H1 (cell line): ENCODE measurements at regions not wholly inside any gene's neighbourhood (a gene's known extent, or its start where the extent isn't known, plus 50 kb on each side); places are given as distances from the start of the nearest gene placed in this dataset.

Experiments
- CTCF ChIA-PET: fragments of 300-600 bp; sonication (Branson Sonifier 250); formaldehyde crosslinking; loops from one replicate; lab custom pipeline; 2021; ENCODE audit not compliant: partially characterized antibody; lab: Charles Lee
- POLR2A ChIA-PET: fragments of 300-600 bp; sonication (Branson Sonifier 250); formaldehyde crosslinking; loops from one replicate; lab custom pipeline; 2021; ENCODE audit warnings: inconsistent platforms; ENCODE audit not compliant: partially characterized antibody; lab: Charles Lee
- DNase-seq, 2 experiments: peaks; one replicate each; pipeline versions ENCODE4 v3.0.0 to v3.0.0-alpha.2; 2010 to 2022; ENCODE audit warnings: low spot score in 2 of 2, low read depth in 1 of 2, mixed read lengths in 1 of 2
- FAIRE-seq: peaks from 2 replicates; lab custom pipeline; 2011; peaks lifted over from hg19 to GRCh38; lab: Jason Lieb, UNC
- H2AFZ ChIP-seq: 2 replicates; pipeline ENCODE4 v1.8.1; 2012; ENCODE audit warnings: low read length, inconsistent platforms
- H2AK5ac ChIP-seq: 2 replicates; pipeline ENCODE4 v1.6.1; 2013; ENCODE audit warnings: low read depth, low read length
- H2BK120ac ChIP-seq: replicated peaks from 2 replicates; pipeline ENCODE3; 2013; ENCODE audit warnings: low read depth, low read length, inconsistent platforms
- H2BK12ac ChIP-seq: 2 replicates; pipeline ENCODE4 v1.6.1; 2013; ENCODE audit warnings: low read depth, low read length
- H2BK15ac ChIP-seq: 2 replicates; pipeline ENCODE4 v1.6.1; 2013; ENCODE audit warnings: low read length
- H2BK20ac ChIP-seq: 2 replicates; pipeline ENCODE4 v1.6.1; 2013; ENCODE audit warnings: low read length
- H2BK5ac ChIP-seq: 2 replicates; pipeline ENCODE4 v1.6.1; 2013; ENCODE audit warnings: low read depth, low read length
- H3K14ac ChIP-seq: 2 replicates; pipeline ENCODE4 v1.6.1; 2013; ENCODE audit warnings: inconsistent platforms; ENCODE audit not compliant: insufficient read length
- H3K18ac ChIP-seq: 2 replicates; pipeline ENCODE4 v1.6.1; 2013; ENCODE audit warnings: low read length; ENCODE audit errors: extremely low read depth
- H3K23ac ChIP-seq: 2 replicates; pipeline ENCODE4 v1.6.1; 2013; ENCODE audit warnings: inconsistent platforms; ENCODE audit not compliant: insufficient read length
- H3K23me2 ChIP-seq: 2 replicates; pipeline ENCODE4 v1.6.1; 2013; ENCODE audit warnings: low read depth, low read length
- H3K27ac ChIP-seq: 2 replicates; pipeline ENCODE4 v1.6.1; 2011; ENCODE audit warnings: low read depth, low read length, inconsistent platforms
- H3K27me3 ChIP-seq, 4 experiments: replicated peaks in 1 of 4; 1 replicate in 1 of 4; 2 replicates in 3 of 4; pipeline versions ENCODE4 v1.6.1 to v1.8.1; 2011 to 2013; ENCODE audit warnings: low read length in 3 of 4, mild to moderate bottlenecking in 3 of 4, inconsistent platforms in 2 of 4, mixed read lengths in 2 of 4, moderate library complexity in 1 of 4; ENCODE audit not compliant: control insufficient read depth in 3 of 4, insufficient read depth in 3 of 4; ENCODE audit errors: extremely low read depth in 1 of 4
- H3K36me3 ChIP-seq, 4 experiments: 2 replicates each; pipeline versions ENCODE4 v1.6.1 to v1.8.1; 2011 to 2013; ENCODE audit warnings: mild to moderate bottlenecking in 4 of 4, low read length in 3 of 4, moderate library complexity in 2 of 4, control low read depth in 1 of 4, inconsistent platforms in 1 of 4; ENCODE audit not compliant: insufficient read depth in 4 of 4, control insufficient read depth in 2 of 4
- H3K4ac ChIP-seq: replicated peaks from 2 replicates; pipeline ENCODE3; 2013; ENCODE audit warnings: low read length, low read depth, mixed read lengths, inconsistent platforms; ENCODE audit not compliant: insufficient read length
- H3K4me1 ChIP-seq, 4 experiments: replicated peaks in 1 of 4; 1 replicate in 1 of 4; 2 replicates in 3 of 4; pipeline versions ENCODE4 v1.6.1 to v1.8.1; 2011 to 2013; ENCODE audit warnings: low read length in 3 of 4, inconsistent platforms in 2 of 4, mixed read lengths in 1 of 4; ENCODE audit not compliant: insufficient read depth in 4 of 4, control insufficient read depth in 3 of 4
- H3K4me2 ChIP-seq, 2 experiments: 2 replicates each; pipeline versions ENCODE4 v1.6.1 to v1.8.1; 2011 to 2013; ENCODE audit warnings: low read depth in 2 of 2, low read length in 2 of 2, control low read depth in 1 of 2, inconsistent platforms in 1 of 2, mild to moderate bottlenecking in 1 of 2; ENCODE audit not compliant: insufficient read depth in 1 of 2
- H3K4me3 ChIP-seq, 4 experiments: fragments of 200-600, 300-600 bp in 1 of 4; sonication (generic), shearing (Covaris generic), sonication (Bioruptor Twin) in 1 of 4; 2 replicates each; pipeline versions ENCODE4 v1.5.1 to v1.8.1; 2011 to 2016; ENCODE audit warnings: low read length in 4 of 4, low read depth in 3 of 4, control low read depth in 2 of 4, inconsistent platforms in 2 of 4, mild to moderate bottlenecking in 2 of 4, mixed read lengths in 1 of 4, moderate library complexity in 1 of 4; ENCODE audit not compliant: insufficient read depth in 2 of 4; ENCODE audit errors: extremely low read depth in 1 of 4
- H3K56ac ChIP-seq: replicated peaks from 2 replicates; pipeline ENCODE3; 2013; ENCODE audit warnings: low read depth, mild to moderate bottlenecking, mixed read lengths, low read length, inconsistent platforms; ENCODE audit not compliant: insufficient read length
- H3K79me1 ChIP-seq: 2 replicates; pipeline ENCODE4 v1.6.1; 2013; ENCODE audit warnings: low read depth, low read length, control low read depth
- H3K79me2 ChIP-seq, 2 experiments: 2 replicates each; pipeline versions ENCODE4 v1.6.1 to v1.8.1; 2012 to 2013; ENCODE audit warnings: low read length in 2 of 2, mild to moderate bottlenecking in 2 of 2, inconsistent platforms in 1 of 2; ENCODE audit not compliant: insufficient read depth in 2 of 2, control insufficient read depth in 1 of 2
- H3K9ac ChIP-seq, 4 experiments: replicated peaks in 1 of 4; 1 replicate in 1 of 4; 2 replicates in 3 of 4; pipeline versions ENCODE4 v1.6.1 to v1.8.1; 2011 to 2013; ENCODE audit warnings: low read depth in 3 of 4, low read length in 3 of 4, control low read depth in 2 of 4, mild to moderate bottlenecking in 2 of 4, moderate library complexity in 2 of 4, inconsistent platforms in 1 of 4; ENCODE audit errors: extremely low read depth in 1 of 4
- H3K9me3 ChIP-seq, 2 experiments: 2 replicates each; pipeline versions ENCODE4 v1.6.1 to v1.8.1; 2012 to 2013; ENCODE audit warnings: mild to moderate bottlenecking in 2 of 2, moderate library complexity in 2 of 2, control low read depth in 1 of 2, inconsistent platforms in 1 of 2, low read depth in 1 of 2, low read length in 1 of 2, mixed read lengths in 1 of 2; ENCODE audit not compliant: insufficient read depth in 2 of 2
- H4K20me1 ChIP-seq, 2 experiments: replicated peaks in 1 of 2; 2 replicates each; pipeline versions ENCODE3 to v1.8.1; 2011 to 2013; ENCODE audit warnings: inconsistent platforms in 2 of 2, low read length in 2 of 2, mild to moderate bottlenecking in 1 of 2; ENCODE audit not compliant: insufficient read depth in 2 of 2, control insufficient read depth in 1 of 2
- H4K5ac ChIP-seq: 2 replicates; pipeline ENCODE4 v1.6.1; 2013; ENCODE audit warnings: low read length, low read depth, mixed read lengths, inconsistent platforms; ENCODE audit not compliant: insufficient read length
- H4K8ac ChIP-seq: 2 replicates; pipeline ENCODE4 v1.8.0; 2013; ENCODE audit warnings: mild to moderate bottlenecking, moderate library complexity, low read length, inconsistent platforms; ENCODE audit not compliant: insufficient read depth; ENCODE audit errors: extremely low read depth
- H4K91ac ChIP-seq: replicated peaks from 2 replicates; pipeline ENCODE3; 2013; ENCODE audit warnings: low read length, mixed read lengths, inconsistent platforms; ENCODE audit not compliant: insufficient read length
- CEBPB ChIP-seq: IDR thresholded peaks from 2 replicates; pipeline ENCODE4 v1.6.1; 2012; ENCODE audit warnings: low read depth, low read length
- YY1 ChIP-seq: IDR thresholded peaks from 2 replicates; pipeline ENCODE4 v1.6.1; 2011; ENCODE audit warnings: low read depth, mild to moderate bottlenecking, low read length
- WGBS, 2 experiments: shearing (Covaris generic) in 1 of 2; methylation state at CpG; one replicate each; pipeline versions ENCODE4 v1.1.6 to v1.1.7; 2013 to 2015; ENCODE audit warnings: low lambda C conversion rate in 2 of 2, mixed read lengths in 2 of 2, inconsistent platforms in 1 of 2, low coverage in 1 of 2, missing lambda C conversion rate in 1 of 2; ENCODE audit not compliant: insufficient replicate concordance in 2 of 2, insufficient coverage in 1 of 2, insufficient read length in 1 of 2; ENCODE audit errors: extremely low coverage in 1 of 2, missing lambda C conversion rate in 1 of 2; 5-methylcytosine and 5-hydroxymethylcytosine counted together

- H2BK120ac ChIP-seq: no peak overlapping the region
- H2BK15ac ChIP-seq: no peak overlapping the region
- H3K9me3 ChIP-seq: 0 out of 4 replicates have a peak, but pooled peaks cover 0 to 3% of the 10 kb centered on the region in 2 experiments
- 94% methylated on average over 2 of the region's 2 CpGs; no CpG with 5 or more reads in 1 of the 2 experiments for WGBS, 2 experiments
- no peak overlapping the region for H2AFZ ChIP-seq
- H3K23me2 ChIP-seq: no peaks in the 10 kb centered on the region
- H4K20me1 ChIP-seq: no peaks in the 10 kb centered on the region
- H3K4ac ChIP-seq: no peak overlapping the region
- H3K27ac ChIP-seq: no peak overlapping the region
- no peak for FAIRE-seq
- H3K27me3 ChIP-seq: no peaks in the 10 kb centered on the region
- TF ChIP-seq YY1 (no peak), CEBPB (no peak)
- no peak overlapping the region for H4K91ac ChIP-seq
- H3K4me3 ChIP-seq: no peak overlapping the region
- no peaks in the 10 kb centered on the region for H3K36me3 ChIP-seq
- H3K4me2 ChIP-seq: no peak overlapping the region
- H3K79me2 ChIP-seq: no peaks in the 10 kb centered on the region
- POLR2A ChIA-PET: no interaction called here
- H3K14ac ChIP-seq: no peak overlapping the region
- H3K9ac ChIP-seq: no peak overlapping the region
- DNase-seq: no peak
- no peaks in the 10 kb centered on the region for H3K4me1 ChIP-seq
- no peak overlapping the region for H2BK12ac ChIP-seq
- H4K8ac ChIP-seq: no peak overlapping the region
- no peak overlapping the region for H2BK20ac ChIP-seq
- CTCF ChIA-PET: interaction anchor here (0.6 kb wide), 1 partner anchor 1128 kb away, joined by 3 read pairs; no protein-coding TSS in a partner anchor
- H3K23ac ChIP-seq: no peak overlapping the region
- no peak overlapping the region for H2BK5ac ChIP-seq
- no peaks in the 10 kb centered on the region for H3K79me1 ChIP-seq
- H2AK5ac ChIP-seq: no peak overlapping the region
- no peak overlapping the region for H3K56ac ChIP-seq
- H4K5ac ChIP-seq: no peak overlapping the region
- H3K18ac ChIP-seq: no peak overlapping the region
These were observed 1760.8 kb upstream of the PCDH10 start for GRCh38 chr4:131388277-131388676.
